ENCODE measurements at regions not wholly inside any gene's neighbourhood (a gene's known extent, or its start where the extent isn't known, plus 50 kb on each side); places are given as distances from the start of the nearest gene placed in this dataset.

DNA sequence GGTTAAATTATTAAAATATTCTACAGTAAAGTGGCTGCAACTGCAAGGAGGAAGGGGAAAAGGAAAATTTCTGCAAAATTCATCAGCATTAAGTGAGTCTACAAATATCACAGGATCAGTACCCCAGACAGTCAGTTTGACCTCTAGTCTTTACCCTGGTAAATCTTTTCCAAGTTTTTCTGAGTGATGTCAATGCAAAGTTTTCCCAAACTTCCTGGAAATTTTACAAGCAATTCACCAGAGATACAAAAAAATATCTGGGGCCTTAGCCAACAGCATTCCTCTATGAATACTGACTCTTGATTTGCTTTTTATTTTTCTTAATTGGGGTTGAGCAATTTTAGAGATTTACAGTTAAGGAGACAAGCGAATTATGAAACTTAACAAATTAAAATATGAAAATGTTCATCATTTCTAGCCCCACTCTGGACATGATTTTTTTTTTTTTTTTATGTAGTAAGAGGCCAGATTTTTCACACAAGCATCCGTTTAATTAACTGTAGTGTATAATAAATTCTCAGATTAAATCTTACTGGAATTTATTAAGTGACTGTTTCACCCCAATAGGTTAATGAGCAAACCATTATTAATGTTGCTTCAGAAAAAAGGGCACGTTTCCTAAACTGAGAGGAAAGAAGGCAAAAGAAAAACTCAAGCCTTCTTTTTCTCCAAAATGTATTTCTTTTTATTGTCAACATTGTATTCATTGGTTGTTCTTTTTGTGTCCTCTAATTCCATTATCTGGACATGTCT lies 539.5 kb upstream of the FZD8 start:
- Mint-ChIP-seq H3K4me3 (no peak overlapping the region), H3K27me3 (no peaks in the 10 kb centered on the region), H3K9me3 (ENCODE audit: insufficient read depth) (no peaks in the 10 kb centered on the region), H3K4me1 (no peaks in the 10 kb centered on the region), H3K27ac (no peak overlapping the region)
- no CpG with 5 or more reads among the region's 3 CpGs for WGBS (ENCODE audit: insufficient coverage)
- no peak overlapping the region for H3K4me2 ChIP-seq (replicated peaks; ENCODE audit: low read depth, low read length, poor library complexity, severe bottlenecking)
- H4K20me1 ChIP-seq (ENCODE audit: control insufficient read depth, insufficient read depth, low read length, poor library complexity, severe bottlenecking) = no peaks in the 10 kb centered on the region
- H3K79me2 ChIP-seq (ENCODE audit: control insufficient read depth, insufficient read depth, low read length) = no peaks in the 10 kb centered on the region
- POLR2A ChIA-PET = no interaction called here
- intact Hi-C loops (cut with micrococcal nuclease) = no loop called here
- no peaks in the 10 kb centered on the region for H3K4me1 ChIP-seq (ENCODE audit: control insufficient read depth in 2 of 2, insufficient read depth in 2 of 2, low read length in 2 of 2)
- TF ChIP-seq, protein P1, sequence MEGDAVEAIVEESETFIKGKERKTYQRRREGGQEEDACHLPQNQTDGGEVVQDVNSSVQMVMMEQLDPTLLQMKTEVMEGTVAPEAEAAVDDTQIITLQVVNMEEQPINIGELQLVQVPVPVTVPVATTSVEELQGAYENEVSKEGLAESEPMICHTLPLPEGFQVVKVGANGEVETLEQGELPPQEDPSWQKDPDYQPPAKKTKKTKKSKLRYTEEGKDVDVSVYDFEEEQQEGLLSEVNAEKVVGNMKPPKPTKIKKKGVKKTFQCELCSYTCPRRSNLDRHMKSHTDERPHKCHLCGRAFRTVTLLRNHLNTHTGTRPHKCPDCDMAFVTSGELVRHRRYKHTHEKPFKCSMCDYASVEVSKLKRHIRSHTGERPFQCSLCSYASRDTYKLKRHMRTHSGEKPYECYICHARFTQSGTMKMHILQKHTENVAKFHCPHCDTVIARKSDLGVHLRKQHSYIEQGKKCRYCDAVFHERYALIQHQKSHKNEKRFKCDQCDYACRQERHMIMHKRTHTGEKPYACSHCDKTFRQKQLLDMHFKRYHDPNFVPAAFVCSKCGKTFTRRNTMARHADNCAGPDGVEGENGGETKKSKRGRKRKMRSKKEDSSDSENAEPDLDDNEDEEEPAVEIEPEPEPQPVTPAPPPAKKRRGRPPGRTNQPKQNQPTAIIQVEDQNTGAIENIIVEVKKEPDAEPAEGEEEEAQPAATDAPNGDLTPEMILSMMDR (IDR thresholded peaks at IDR 0.05) = no peak
- CTCF ChIA-PET = no interaction called here
- DNase-seq (no peak), ATAC-seq (ENCODE audit: low read depth) (no peak)
- no peak overlapping the region for H2AFZ ChIP-seq (ENCODE audit: insufficient read depth, low read depth, low read length, poor library complexity, severe bottlenecking)
- H3K4me3 ChIP-seq (ENCODE audit: control extremely low read depth in 1 of 5, extremely low read depth in 1 of 5, insufficient read depth in 1 of 5, low read depth in 2 of 5, low read length in 4 of 5) = no peak overlapping the region
- H3K27ac ChIP-seq (ENCODE audit: low read length in 2 of 2) = no peak overlapping the region
- H3K27me3 ChIP-seq (replicated peaks in 1 of 4; ENCODE audit: control extremely low read depth in 1 of 4, control insufficient read depth in 3 of 4, insufficient read depth in 4 of 4, low read length in 3 of 4) = no peaks in the 10 kb centered on the region
- H3K9ac ChIP-seq (ENCODE audit: low read length) = no peak overlapping the region
- H3K9me3 ChIP-seq (ENCODE audit: control extremely low read depth in 1 of 3, control insufficient read depth in 2 of 3, insufficient read depth in 1 of 3, low read length in 2 of 3) = peaks cover 0 to 4% (median 0%) of the 10 kb centered on the region in 3 donors
- no peaks in the 10 kb centered on the region for H3K36me3 ChIP-seq (replicated peaks in 1 of 2; ENCODE audit: control extremely low read depth in 1 of 2, control insufficient read depth in 1 of 2, extremely low read depth in 1 of 2, insufficient read depth in 2 of 2, low read length in 1 of 2)

DNA sequence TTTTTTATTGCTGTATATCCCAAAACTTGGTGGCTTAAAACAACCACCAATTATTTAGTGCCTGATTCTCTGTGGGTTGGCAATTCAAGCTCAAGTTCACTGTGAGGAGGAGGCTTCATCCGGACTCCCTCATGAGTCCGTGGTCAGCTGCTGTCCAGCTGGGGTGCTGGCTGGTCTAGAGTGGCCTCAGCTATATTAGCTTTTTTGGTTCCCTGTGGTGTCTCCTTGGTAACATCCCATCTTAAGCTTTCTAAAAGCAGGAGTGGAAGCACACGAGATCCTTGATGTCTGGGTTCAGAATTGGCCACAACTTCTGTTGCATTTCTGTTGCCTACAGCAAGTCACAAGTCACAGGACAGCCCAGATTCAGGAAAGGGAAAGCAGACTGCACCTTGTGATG lies 536.5 kb upstream of the FZD8 start:
- intact Hi-C loops (cut with micrococcal nuclease) = no loop called here
- no peaks in the 10 kb centered on the region for H3K9me3 Mint-ChIP-seq (ENCODE audit: insufficient read depth)
- H3K27me3 ChIP-seq (replicated peaks in 1 of 4; ENCODE audit: control extremely low read depth in 1 of 4, control insufficient read depth in 3 of 4, insufficient read depth in 4 of 4, low read length in 3 of 4) = no peaks in the 10 kb centered on the region
- H3K27me3 Mint-ChIP-seq = no peaks in the 10 kb centered on the region
- H3K27ac Mint-ChIP-seq = no peak overlapping the region
- H4K20me1 ChIP-seq (ENCODE audit: control insufficient read depth, insufficient read depth, low read length, poor library complexity, severe bottlenecking) = no peaks in the 10 kb centered on the region
- ATAC-seq (ENCODE audit: low read depth) = no peak
- POLR2A ChIA-PET = no interaction called here
- H3K36me3 ChIP-seq (replicated peaks in 1 of 2; ENCODE audit: control extremely low read depth in 1 of 2, control insufficient read depth in 1 of 2, extremely low read depth in 1 of 2, insufficient read depth in 2 of 2, low read length in 1 of 2) = no peaks in the 10 kb centered on the region
- no peak overlapping the region for H3K4me2 ChIP-seq (replicated peaks; ENCODE audit: low read depth, low read length, poor library complexity, severe bottlenecking)
- H3K4me3 ChIP-seq (ENCODE audit: control extremely low read depth in 1 of 5, extremely low read depth in 1 of 5, insufficient read depth in 1 of 5, low read depth in 2 of 5, low read length in 4 of 5) = no peak overlapping the region
- no peak overlapping the region for H2AFZ ChIP-seq (ENCODE audit: insufficient read depth, low read depth, low read length, poor library complexity, severe bottlenecking)
- no peaks in the 10 kb centered on the region for H3K9me3 ChIP-seq (ENCODE audit: control extremely low read depth in 1 of 3, control insufficient read depth in 2 of 3, insufficient read depth in 1 of 3, low read length in 2 of 3)
- no peak overlapping the region for H3K4me3 Mint-ChIP-seq
- CTCF ChIA-PET = no interaction called here
- H3K27ac ChIP-seq (ENCODE audit: low read length in 2 of 2) = no peak overlapping the region
- no peaks in the 10 kb centered on the region for H3K4me1 ChIP-seq (ENCODE audit: control insufficient read depth in 2 of 2, insufficient read depth in 2 of 2, low read length in 2 of 2)
- no peaks in the 10 kb centered on the region for H3K4me1 Mint-ChIP-seq
- H3K79me2 ChIP-seq (ENCODE audit: control insufficient read depth, insufficient read depth, low read length) = no peaks in the 10 kb centered on the region
- no peak for DNase-seq
- no peak overlapping the region for H3K9ac ChIP-seq (ENCODE audit: low read length)
- WGBS (ENCODE audit: insufficient coverage) = 92% methylated on average over 3 of the region's 3 CpGs
- TF ChIP-seq, protein P1 (IDR thresholded peaks at IDR 0.05) = no peak
- no peak for TF ChIP-seq EZH2 (IDR thresholded peaks at IDR 0.05; ENCODE audit: borderline replicate concordance, insufficient read depth, low read depth, low read length, poor library complexity, severe bottlenecking)

Data from B cell (primary cell).